Peyer's patch (tissue), 4 donors: ENCODE measurements at regions not wholly inside any gene's neighbourhood (a gene's known extent, or its start where the extent isn't known, plus 50 kb on each side); places are given as distances from the start of the nearest gene placed in this dataset.
"Not testable (repeated sequence)": the region's sequence is repeated elsewhere in the genome, so short reads cannot be mapped to it uniquely, and the experiment has no call there.

Experiments used
- DNase-seq, 3 donors: peaks; one replicate each; pipeline ENCODE4 v3.0.0-alpha.2; 2017 to 2019
- H3K27ac ChIP-seq, 4 donors: fragments of 200-600 bp; sonication (generic); one replicate each; pipeline ENCODE4 v1.5.1; 2016 to 2019
- H3K27me3 ChIP-seq, 2 donors: fragments of 200-600 bp; sonication (generic); one replicate each; pipeline ENCODE4 v1.5.1; 2019
- H3K36me3 ChIP-seq, 3 donors: fragments of 200-600 bp; sonication (generic); one replicate each; pipeline ENCODE4 v1.5.1; 2016 to 2019
- H3K4me1 ChIP-seq, 4 donors: fragments of 200-600 bp; sonication (generic); one replicate each; pipeline ENCODE4 v1.5.1; 2016 to 2019
- H3K4me3 ChIP-seq, 4 donors: fragments of 200-600 bp; sonication (generic); 1 replicate in 3 of 4; 2 replicates in 1 of 4; pipeline ENCODE4 v1.5.1; 2016 to 2019; ENCODE audit warnings: mild to moderate bottlenecking in 1 of 4
- H3K9me3 ChIP-seq, 4 donors: fragments of 200-600 bp; sonication (generic); one replicate each; pipeline ENCODE4 v1.5.1; 2016 to 2019; ENCODE audit warnings: mild to moderate bottlenecking in 1 of 4
- POLR2A ChIP-seq, 2 donors: fragments of 450-650 bp; IDR thresholded peaks; one replicate each; pipeline ENCODE4 v1.5.1; 2017; ENCODE audit warnings: antibody characterized with exemption in 2 of 2, mild to moderate bottlenecking in 2 of 2, moderate library complexity in 2 of 2
- TF ChIP-seq, protein P1 (sequence below), 6 experiments: fragments of 450-650 bp in 4 of 6; fragments of 200-600 bp in 2 of 6; sonication (generic) in 1 of 6; IDR thresholded peaks; one replicate each; pipeline ENCODE4 v1.5.1; 2017 to 2019; ENCODE audit warnings: antibody characterized with exemption in 6 of 6, mild to moderate bottlenecking in 3 of 6, moderate library complexity in 1 of 6

DNA sequence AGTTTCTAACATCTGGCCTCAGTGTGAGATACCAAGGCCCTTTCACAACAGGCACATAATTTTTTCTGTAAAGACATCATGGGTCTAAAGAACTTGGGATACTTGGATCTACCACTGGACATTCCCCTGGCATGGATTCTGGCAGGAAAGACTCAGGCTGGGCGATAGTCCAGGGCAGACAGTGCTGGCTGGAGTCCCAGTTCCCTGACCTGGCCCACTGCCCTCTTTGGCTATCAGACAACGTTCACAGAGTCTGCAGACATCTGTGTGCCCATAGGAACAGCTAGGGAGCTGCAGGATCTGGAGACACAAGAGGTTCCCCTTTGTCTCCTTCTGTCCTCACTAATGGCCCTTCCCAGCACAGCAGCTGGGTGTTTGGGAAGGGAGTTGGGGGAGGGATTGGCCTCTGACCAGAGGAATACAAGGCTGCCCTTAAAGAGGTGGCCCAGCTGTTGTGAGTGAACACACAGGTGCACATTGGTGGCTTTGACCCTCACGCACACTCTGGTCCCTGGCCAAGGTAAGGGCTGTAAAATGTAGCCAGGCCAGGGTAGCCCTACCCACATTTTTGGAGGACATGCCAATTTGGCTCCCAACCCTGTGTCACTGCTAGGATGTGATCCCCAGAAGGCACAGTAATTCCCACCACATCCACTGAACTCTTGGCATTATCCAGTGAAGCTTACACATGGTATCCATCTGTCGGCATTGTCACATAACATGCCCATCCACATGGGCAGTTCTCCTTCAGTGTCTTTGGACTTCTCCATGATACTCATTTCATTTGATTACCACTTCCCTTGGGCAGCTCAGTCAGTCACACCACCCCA, 72.3 kb downstream of the SOX3 start:
- Histone ChIP-seq H3K4me1 (no peaks in the 10 kb centered on the region), H3K27me3 (no peaks in the 10 kb centered on the region), H3K36me3 (no peaks in the 10 kb centered on the region), H3K4me3 (no peak overlapping the region), H3K27ac (no peak overlapping the region), H3K9me3 (no peaks in the 10 kb centered on the region)
- no peak for DNase-seq
- TF ChIP-seq POLR2A (IDR thresholded peaks at IDR 0.05), result no peak
- TF ChIP-seq, protein P1, sequence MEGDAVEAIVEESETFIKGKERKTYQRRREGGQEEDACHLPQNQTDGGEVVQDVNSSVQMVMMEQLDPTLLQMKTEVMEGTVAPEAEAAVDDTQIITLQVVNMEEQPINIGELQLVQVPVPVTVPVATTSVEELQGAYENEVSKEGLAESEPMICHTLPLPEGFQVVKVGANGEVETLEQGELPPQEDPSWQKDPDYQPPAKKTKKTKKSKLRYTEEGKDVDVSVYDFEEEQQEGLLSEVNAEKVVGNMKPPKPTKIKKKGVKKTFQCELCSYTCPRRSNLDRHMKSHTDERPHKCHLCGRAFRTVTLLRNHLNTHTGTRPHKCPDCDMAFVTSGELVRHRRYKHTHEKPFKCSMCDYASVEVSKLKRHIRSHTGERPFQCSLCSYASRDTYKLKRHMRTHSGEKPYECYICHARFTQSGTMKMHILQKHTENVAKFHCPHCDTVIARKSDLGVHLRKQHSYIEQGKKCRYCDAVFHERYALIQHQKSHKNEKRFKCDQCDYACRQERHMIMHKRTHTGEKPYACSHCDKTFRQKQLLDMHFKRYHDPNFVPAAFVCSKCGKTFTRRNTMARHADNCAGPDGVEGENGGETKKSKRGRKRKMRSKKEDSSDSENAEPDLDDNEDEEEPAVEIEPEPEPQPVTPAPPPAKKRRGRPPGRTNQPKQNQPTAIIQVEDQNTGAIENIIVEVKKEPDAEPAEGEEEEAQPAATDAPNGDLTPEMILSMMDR (IDR thresholded peaks at IDR 0.05), result no peak

DNA sequence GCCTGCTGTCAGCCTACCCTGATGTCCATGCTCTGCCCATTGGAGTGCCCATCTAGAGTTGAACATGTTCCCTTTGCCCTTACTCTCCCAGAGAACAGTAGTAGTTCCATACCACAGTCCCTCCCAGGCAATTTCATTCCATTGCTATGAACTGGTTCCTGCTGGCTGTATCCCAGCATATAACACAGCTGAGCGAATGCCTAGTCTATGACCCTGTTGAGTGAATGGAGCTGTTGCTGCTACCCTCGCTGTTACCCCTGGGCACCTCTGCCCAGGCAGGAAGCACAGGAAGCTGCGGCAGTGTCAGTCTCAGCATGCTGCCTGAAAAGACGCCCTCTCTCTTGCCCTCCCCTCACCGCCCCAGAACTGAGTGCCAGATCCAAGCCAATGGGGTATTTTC, 73.3 kb downstream of the SOX3 start:
- Histone ChIP-seq H3K9me3 (no peaks in the 10 kb centered on the region), H3K27ac (no peak overlapping the region), H3K36me3 (no peaks in the 10 kb centered on the region), H3K4me3 (no peak overlapping the region), H3K4me1 (no peaks in the 10 kb centered on the region), H3K27me3 (no peaks in the 10 kb centered on the region)
- TF ChIP-seq POLR2A (IDR thresholded peaks at IDR 0.05), result no peak
- TF ChIP-seq, protein P1 (IDR thresholded peaks at IDR 0.05), result no peak
- DNase-seq, result no peak

DNA sequence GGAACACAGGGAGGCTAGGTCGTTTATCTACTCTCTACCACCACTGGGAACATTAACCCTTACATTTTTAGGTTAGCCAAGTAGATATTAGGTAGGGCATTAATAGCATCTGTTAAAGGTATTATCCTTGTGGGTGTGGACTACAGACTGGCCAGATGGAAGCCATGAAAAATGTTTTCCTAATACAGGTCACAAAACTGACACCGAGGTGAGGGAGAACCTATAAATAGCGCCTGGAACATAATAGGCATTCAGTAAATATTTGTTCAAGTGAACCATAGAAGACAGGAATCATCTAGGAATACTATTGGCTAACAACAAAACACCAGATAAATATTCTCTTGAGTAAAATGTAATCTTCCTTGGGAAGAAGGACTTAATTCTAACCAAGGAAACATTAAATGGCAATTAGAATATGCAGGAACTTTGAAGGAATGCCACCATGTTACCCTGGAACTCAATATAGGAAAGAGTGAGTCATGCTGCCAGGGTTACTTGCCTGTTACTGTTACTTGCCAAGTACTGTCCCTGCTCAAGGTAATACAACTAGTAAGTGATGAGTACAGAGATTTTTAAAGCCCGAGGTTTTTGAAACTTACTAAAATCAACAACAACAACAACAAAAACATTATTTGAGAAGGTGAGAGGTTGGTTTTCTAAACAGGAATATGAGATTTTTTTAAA, 79.0 kb downstream of the SOX3 start:
- TF ChIP-seq, protein P1 (IDR thresholded peaks at IDR 0.05), result no peak
- no peak for TF ChIP-seq POLR2A (IDR thresholded peaks at IDR 0.05)
- Histone ChIP-seq H3K4me3 (no peak overlapping the region), H3K27me3 (no peaks in the 10 kb centered on the region), H3K4me1 (no peaks in the 10 kb centered on the region), H3K27ac (no peak overlapping the region), H3K36me3 (no peaks in the 10 kb centered on the region), H3K9me3 (no peaks in the 10 kb centered on the region)
- DNase-seq, result no peak

DNA sequence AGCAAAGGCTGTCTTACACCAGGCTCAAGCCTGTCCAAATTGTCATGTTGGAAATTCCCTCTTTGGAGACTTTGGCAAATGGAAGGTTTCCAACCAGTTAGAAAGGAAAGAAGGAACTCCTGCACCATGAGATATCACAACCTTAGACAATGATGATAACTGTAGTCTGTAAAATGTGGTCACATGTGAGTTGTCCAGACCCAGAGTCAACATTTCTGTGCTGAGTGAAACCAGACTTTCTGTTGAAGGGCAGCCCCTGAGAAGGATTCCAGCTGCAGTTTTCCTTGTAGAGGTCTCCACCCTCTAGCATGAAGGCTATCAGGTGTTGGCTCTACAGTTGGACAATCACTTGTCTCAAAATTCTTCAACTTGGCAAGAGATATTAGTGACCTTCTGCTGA, 82.4 kb downstream of the SOX3 start:
- no peak for DNase-seq
- no peaks in the 10 kb centered on the region for H3K27me3 ChIP-seq
- H3K9me3 ChIP-seq, result no peaks in the 10 kb centered on the region
- no peaks in the 10 kb centered on the region for H3K4me1 ChIP-seq
- H3K36me3 ChIP-seq, result no peaks in the 10 kb centered on the region
- no peak for TF ChIP-seq POLR2A (IDR thresholded peaks at IDR 0.05)
- TF ChIP-seq, protein P1 (IDR thresholded peaks at IDR 0.05), result no peak
- no peak overlapping the region for H3K4me3 ChIP-seq
- H3K27ac ChIP-seq, result no peak overlapping the region

DNA sequence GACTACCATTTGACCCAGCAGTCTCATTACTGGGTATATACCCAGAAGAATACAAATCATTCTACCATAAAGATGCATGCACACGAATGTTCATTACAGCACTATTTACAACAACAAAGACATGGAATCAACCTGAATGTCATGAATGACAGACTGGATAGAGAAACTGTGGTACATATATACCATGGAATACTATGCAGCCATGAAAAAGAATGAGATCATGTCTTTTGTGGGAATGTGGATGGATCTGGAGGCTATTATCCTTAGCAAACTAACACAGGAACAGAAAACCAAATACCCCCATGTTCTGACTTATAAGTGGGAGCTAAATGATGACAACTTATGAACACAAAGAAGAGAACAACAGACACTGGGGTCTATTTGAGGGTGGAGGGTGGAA, 102.7 kb downstream of the SOX3 start:
- H3K9me3 ChIP-seq, H3K27me3 ChIP-seq, H3K27ac ChIP-seq, H3K36me3 ChIP-seq, H3K4me3 ChIP-seq, DNase-seq, H3K4me1 ChIP-seq: not testable (repeated sequence)

DNA sequence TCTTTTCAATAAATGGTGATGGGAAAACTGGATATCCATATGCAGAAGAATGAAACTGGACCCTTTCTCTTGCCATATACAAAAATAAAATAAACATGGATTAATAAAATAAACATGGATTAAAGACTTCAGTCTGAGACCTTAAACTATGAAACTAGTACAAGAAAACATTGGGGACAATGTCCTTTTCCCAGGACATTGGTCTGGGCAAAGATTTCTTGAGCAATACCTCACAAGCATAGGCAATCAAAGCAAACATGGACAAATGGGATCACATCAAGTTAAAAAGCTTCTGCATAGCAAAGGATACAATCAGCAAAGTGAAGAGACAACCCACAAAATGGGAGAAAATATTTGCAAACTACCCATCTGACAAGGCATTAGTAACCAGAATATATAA, 108.5 kb downstream of the SOX3 start:
- H3K27me3 ChIP-seq, DNase-seq, H3K27ac ChIP-seq, H3K4me3 ChIP-seq, H3K4me1 ChIP-seq, H3K36me3 ChIP-seq, H3K9me3 ChIP-seq: not testable (repeated sequence)
